AG09319 (cell line): ENCODE measurements at regions not wholly inside any gene's neighbourhood (a gene's known extent, or its start where the extent isn't known, plus 50 kb on each side); places are given as distances from the start of the nearest gene placed in this dataset.

Experiments
- DNase-seq: peaks from one replicate; pipeline ENCODE4 v3.0.0-alpha.2; 2010; ENCODE audit warnings: low read depth; ENCODE audit errors: extremely low read depth
- CTCF ChIP-seq: IDR thresholded peaks from 2 replicates; pipeline ENCODE4 v1.5.1; 2011; ENCODE audit warnings: low read depth, mild to moderate bottlenecking, inconsistent platforms, low read length, moderate library complexity

GRCh38 chr5:110043025-110043424 is 353.3 kb downstream of the MAN2A1 start:
- DNase-seq, result no peak
- TF ChIP-seq CTCF, result no peak

GRCh38 chr5:110045158-110045557 is 355.4 kb downstream of the MAN2A1 start:
- DNase-seq, result peak; percentile 11
- peak; percentile 38 for TF ChIP-seq CTCF

GRCh38 chr5:110048491-110048890 is 358.8 kb downstream of the MAN2A1 start:
- DNase-seq, result no peak
- TF ChIP-seq CTCF, result no peak

- no peak for DNase-seq
- TF ChIP-seq CTCF, result no peak
These were observed 360.1 kb downstream of the MAN2A1 start for GRCh38 chr5:110049816-110050215.

- DNase-seq, result no peak
- TF ChIP-seq CTCF, result no peak
These were observed 361.1 kb downstream of the MAN2A1 start for GRCh38 chr5:110050640-110051345.

GRCh38 chr5:110053205-110053604 is 363.5 kb downstream of the MAN2A1 start:
- no peak for DNase-seq
- TF ChIP-seq CTCF, result no peak

- TF ChIP-seq CTCF, result no peak
- no peak for DNase-seq
These were observed 364.1 kb downstream of the MAN2A1 start for GRCh38 chr5:110053824-110054223.
